Stimulated activated CD4-positive, alpha-beta T cell treated with anti-CD3 and anti-CD28 coated beads, Interleukin-1b, Interleukin-23, amount 100 ng/mL, for 1 hour (primary cell): ENCODE measurements at regions not wholly inside any gene's neighbourhood (a gene's known extent, or its start where the extent isn't known, plus 50 kb on each side); places are given as distances from the start of the nearest gene placed in this dataset.
"Not testable (repeated sequence)": the region's sequence is repeated elsewhere in the genome, so short reads cannot be mapped to it uniquely, and the experiment has no call there.

ENCODE experiments used
- DNase-seq, 2 donors: peaks; one replicate each; pipeline ENCODE4 v3.0.0-alpha.2; 2020; ENCODE audit warnings: low read depth in 2 of 2

DNA sequence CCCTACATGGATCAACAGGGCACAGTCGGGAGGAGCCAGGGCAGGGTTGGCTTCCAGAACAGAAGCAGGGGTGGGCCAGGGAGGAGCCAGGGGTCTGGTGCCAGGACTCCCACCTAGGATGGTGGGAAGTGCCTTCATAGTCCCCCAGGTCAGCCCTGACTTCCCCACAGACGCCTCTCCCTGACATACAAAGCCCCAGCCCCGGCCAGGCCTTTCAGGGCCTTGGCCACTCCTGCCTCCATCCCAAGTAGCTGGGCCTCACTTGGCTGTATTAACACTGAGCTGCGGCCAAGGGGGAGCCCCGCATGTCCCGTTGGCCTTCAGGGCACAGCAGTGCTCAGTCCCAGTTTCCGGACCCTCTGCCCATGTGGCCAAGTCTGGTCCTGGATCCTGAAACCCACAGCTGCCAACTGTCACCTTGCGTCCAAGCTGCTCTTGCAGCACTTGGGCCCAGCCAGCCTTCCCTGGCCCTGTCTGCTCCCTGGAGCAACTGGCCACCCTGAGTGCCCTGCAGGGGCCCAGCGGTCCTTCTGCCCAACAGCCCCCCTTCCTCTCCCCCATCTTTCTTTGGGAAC, 627.8 kb downstream of the MATN1 start:
- DNase-seq, result no peak

DNA sequence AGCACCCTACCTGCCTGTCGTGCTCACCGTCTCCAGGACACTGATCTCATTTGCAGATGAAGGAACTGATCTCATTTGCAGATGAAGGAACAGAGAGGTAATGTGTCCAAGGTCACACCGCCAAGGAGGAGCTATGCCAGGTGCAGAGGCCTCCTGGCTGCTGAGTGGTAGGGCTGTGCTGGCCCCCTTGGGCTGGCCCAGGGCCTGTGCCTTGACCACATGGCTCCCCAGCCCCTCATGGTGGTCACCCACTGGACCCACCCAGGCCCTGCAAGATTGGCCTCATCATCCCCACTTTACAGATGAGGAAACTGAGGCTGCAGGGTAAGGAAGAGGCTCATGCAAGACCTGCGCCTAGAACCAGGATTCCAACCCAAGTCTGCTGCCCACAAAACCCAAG, 628.3 kb downstream of the MATN1 start:
- DNase-seq, result no peak

GRCh38 chr1:30092051-30092858, 631.1 kb downstream of the MATN1 start:
- DNase-seq, result no peak

DNA sequence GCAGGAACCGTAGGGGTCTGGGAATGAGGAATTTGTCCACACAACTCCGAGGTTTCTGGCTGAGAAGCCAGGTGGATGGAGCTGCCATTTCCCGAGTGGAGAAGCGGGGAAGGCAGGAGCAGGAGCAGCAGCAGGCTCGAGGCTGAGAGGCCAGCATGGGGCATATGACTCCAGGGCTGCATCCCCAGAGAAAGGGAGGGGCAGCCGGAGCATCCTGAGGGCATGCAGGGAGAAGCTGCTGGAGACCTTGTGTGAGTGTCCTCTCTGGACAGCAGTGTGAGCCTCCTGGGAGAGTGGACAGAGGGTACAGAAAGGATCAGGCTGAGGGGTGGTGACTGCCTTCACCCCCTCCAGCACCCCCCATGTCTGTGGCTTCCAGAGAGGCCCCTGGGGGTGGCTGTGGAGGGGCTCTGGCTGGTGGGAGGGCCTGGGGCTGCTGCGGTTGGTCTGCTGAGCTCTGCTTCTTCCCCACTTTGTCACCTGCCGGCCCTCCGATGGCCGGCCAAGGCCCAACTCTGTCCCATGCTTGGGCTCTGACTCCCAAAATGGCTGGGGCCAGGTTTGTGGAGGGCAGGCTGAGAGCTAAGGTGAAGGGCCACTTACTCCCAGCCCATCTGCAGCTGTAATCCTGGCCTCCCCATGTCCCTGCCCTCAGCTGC, 633.1 kb downstream of the MATN1 start:
- no peak for DNase-seq

DNA sequence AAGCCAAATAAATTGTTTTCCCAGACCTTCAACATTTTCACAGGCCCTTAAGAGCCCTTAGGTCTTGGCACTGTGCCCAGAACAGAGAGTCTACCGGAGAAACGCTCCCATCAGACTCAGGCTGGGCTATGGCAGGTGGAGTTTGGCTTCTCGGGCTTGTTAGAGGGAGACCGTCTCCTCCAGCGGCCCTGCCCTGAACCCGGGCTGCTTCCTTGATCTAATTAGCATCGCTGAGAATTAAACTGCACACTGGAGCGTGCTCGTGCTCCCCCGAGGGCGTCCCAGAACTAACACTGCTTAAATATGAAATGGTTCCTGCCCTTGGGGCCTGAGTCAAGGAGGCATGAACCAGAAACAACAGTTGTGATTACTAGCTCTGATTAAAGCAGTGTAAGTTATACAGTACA, 634.4 kb downstream of the MATN1 start:
- DNase-seq, result no peak

- no peak for DNase-seq
These were observed 634.8 kb downstream of the MATN1 start for GRCh38 chr1:30088594-30088993.

DNA sequence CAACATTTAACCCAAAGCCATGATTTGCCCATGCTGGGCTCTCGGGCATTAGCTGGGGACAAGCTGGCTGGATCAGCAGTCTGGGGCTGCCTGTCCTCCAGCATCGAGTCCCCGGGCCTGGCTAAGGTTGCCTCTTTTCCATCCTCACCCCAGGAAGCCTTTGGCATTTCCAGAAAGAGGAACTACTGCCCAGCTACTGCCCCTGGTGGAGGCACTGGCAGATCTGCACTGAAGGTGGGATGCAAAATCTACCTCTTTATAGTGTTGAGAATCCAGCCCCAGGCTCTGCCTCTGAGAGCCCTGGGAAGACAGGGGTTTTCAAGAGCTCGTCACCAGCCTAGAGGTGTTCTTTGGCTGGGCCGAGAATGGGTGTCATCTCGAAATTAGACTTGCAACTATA, 635.9 kb downstream of the MATN1 start:
- no peak for DNase-seq

DNA sequence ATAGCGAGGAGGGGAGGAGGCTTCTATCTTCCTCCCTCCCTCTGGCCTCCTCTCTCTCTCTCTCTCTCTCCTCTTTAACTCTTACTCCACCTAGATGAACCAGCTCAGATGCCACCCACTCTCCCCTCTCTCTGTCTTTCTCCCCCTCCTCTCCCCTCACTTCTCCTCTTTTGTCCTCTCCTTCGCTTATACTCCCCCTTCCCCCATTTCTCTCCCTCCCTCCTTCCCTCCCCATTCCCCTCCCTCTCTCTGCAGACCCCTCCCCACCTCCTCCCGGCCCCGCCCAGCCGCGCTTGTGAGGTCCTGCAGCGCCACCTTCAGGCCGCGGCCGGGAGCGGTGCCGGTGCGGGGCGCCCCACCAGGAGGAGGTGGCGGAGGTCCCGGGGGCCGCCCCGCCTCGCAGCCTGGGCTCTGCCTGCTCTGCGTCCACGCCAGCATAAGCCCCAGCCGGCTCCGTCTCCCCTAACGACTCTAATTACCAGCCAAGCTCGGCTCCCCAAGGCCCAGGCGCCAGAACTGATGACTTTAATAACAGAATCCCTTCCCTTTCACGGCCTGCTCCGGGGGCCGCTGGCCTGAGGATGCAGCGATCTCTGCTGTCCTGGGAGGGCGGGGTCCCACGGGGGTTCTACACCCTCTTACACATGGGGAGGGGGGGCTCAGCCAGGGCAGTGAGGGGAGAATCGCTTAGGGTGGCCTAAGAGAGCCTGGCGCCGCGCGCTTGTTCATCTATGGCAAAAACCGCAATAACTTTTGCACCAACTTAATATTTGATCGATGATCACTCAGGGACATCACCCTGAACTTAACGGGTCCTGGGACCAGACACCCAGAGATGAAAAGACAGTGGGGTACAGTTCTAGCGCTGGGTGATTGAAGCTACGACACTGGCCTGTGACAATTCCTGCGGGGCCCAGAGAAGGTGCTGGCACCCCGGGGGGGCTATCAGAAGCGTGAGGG, 637.3 kb downstream of the MATN1 start:
- no peak for DNase-seq

- no peak for DNase-seq
These were observed 638.3 kb downstream of the MATN1 start for GRCh38 chr1:30084909-30085571.

GRCh38 chr1:30083800-30084464, 639.5 kb downstream of the MATN1 start:
- DNase-seq, result no peak

- no peak for DNase-seq
These were observed 641.8 kb downstream of the MATN1 start for GRCh38 chr1:30081379-30082102.

- DNase-seq, result not testable (repeated sequence)
These were observed 647.5 kb downstream of the MATN1 start for GRCh38 chr1:30075916-30076315.

DNA sequence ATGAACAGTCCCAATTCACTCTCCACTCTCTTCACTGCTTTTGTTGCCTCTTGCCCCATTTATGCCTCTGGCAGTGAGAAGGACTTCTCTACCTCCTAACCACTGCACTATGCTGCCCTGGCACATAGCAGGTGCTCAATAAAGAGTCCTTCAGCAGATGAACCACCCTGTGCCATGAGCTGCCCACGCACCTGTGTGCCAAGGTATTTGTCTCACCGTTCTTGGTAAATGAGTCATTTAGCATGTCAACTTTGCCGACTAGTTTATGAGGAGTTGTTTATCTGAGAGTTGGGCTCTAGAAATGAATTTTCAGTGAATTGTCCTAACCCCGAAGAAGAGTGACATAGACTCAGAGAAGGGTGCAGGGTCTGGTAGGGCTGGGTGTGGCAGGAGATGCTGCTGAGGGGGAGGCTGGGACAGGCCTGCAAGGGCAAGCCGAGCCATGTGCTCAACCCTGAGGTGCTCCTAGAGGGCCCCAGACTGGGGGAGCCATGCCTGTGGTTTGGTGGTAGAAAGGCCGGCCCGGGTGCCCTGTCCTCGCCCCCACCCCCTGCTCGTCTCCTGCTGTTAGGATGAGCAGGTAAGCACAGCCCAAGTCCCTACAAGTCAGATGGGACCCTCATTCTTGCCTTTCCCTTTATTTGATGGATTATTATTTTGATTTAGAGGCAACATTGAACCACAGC, 654.5 kb downstream of the MATN1 start:
- DNase-seq, result no peak

DNA sequence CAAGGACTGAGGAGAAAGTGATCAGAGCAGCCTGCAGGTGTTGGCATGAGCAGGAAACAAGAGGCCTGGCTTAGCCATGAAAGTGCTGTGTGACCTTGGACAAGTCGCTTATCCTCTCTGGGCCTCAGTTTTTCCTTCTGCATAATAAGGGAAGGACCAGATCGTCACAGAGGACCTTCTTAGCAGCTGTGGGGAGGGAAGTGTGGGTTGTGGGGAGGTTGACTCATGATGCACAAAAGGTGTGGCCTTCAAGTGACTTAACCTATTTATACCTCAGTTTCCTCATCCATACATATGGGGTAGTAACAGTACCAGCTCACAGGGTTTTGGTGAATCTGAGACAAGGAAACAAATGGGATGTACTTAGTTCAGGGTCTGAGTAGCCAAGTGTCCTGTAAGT, 658.8 kb downstream of the MATN1 start:
- DNase-seq, result no peak

- no peak for DNase-seq
These were observed 659.6 kb downstream of the MATN1 start for GRCh38 chr1:30063621-30064280.

GRCh38 chr1:30061292-30062220, 661.8 kb downstream of the MATN1 start:
- no peak for DNase-seq

- DNase-seq, result no peak
These were observed 662.6 kb downstream of the MATN1 start for GRCh38 chr1:30060738-30061137.

- DNase-seq, result no peak
These were observed 664.4 kb downstream of the MATN1 start for GRCh38 chr1:30058970-30059369.
